ENCODE measurements at regions not wholly inside any gene's neighbourhood (a gene's known extent, or its start where the extent isn't known, plus 50 kb on each side); places are given as distances from the start of the nearest gene placed in this dataset.

DNA sequence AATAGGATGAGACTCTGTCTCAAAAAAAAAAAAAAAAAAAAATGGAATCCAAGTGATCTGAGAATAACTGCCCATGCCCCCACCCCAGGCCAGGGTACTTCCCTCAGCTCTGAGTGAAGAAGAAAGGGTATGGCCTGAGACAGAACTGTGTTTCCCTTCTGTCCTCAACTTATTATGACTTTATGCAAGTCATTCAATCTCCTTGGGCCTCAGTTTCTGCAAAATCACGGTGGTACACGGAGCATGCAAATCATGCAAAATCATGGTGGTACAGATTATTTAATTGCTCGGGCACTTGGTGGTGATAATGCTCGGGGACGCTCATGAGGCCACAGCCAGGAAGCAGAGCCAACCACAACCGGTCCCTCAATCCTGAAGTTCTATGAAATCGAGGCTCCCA lies 56.5 kb upstream of the TBX3 start:
- Histone ChIP-seq H3K4me1 (ENCODE audit: control insufficient read depth in 1 of 2, insufficient read depth in 2 of 2, low read length in 2 of 2) (peaks cover 0 to 5% of the 10 kb centered on the region in 2 experiments; a peak in 2 of 4 replicates), H3K4me3 (replicated peaks in 1 of 2; ENCODE audit: low read depth in 1 of 2, low read length in 2 of 2) (no peak overlapping the region), H3K36me3 (ENCODE audit: control insufficient read depth in 1 of 2, insufficient read depth in 2 of 2, low read length in 2 of 2) (no peaks in the 10 kb centered on the region), H3K9me3 (ENCODE audit: control insufficient read depth in 1 of 2, insufficient read depth in 1 of 2, low read depth in 1 of 2, low read length in 2 of 2) (no peaks in the 10 kb centered on the region), H3K9ac (ENCODE audit: low read length) (no peak overlapping the region), H4K20me1 (ENCODE audit: insufficient read depth) (no peaks in the 10 kb centered on the region), H3K79me2 (ENCODE audit: insufficient read depth, low read length) (no peaks in the 10 kb centered on the region), H2AFZ (ENCODE audit: low read depth, low read length, poor library complexity, severe bottlenecking) (no peak overlapping the region), H3K4me2 (ENCODE audit: low read length) (no peak overlapping the region), H3K27ac (ENCODE audit: low read depth, low read length) (no peak overlapping the region), H3K9me2 (ENCODE audit: insufficient read depth) (no peaks in the 10 kb centered on the region), H3K27me3 (ENCODE audit: insufficient read depth, low read length) (no peaks in the 10 kb centered on the region)
- BruUV-seq (replicated peaks), result no TSS peak
- intact Hi-C loops (cut with micrococcal nuclease), result no loop called here
- ChIA-PET RAD21 (ENCODE audit: low non-redundant PET in 1 of 2, low total read pairs in 2 of 2, uncharacterized antibody in 2 of 2, unreplicated experiment in 2 of 2) (no interaction called here), POLR2A (no interaction called here), CTCF (no interaction called here)
- TF ChIP-seq SRF (IDR thresholded peaks at IDR 0.05; ENCODE audit: low read depth) (no peak), YY1 (IDR thresholded peaks at IDR 0.05; ENCODE audit: extremely low read depth, insufficient replicate concordance, low read depth, low read length) (no peak), POLR2A (IDR thresholded peaks at IDR 0.05; ENCODE audit: borderline replicate concordance, extremely low read depth, insufficient read depth, insufficient read length) (no peak), ZNF274 (IDR thresholded peaks at IDR 0.05; ENCODE audit: low read depth, low read length) (no peak), CEBPB (IDR thresholded peaks at IDR 0.05; ENCODE audit: low read depth) (no peak), EZH2 (IDR thresholded peaks at IDR 0.05) (no peak), SP1 (IDR thresholded peaks at IDR 0.05; ENCODE audit: low read depth) (no peak), ZFX (IDR thresholded peaks at IDR 0.05) (no peak), EZH2phosphoT487 (IDR thresholded peaks at IDR 0.05; ENCODE audit: borderline replicate concordance) (no peak), FOSL1 (IDR thresholded peaks at IDR 0.05; ENCODE audit: low read depth) (no peak), TCF7L2 (IDR thresholded peaks at IDR 0.05; ENCODE audit: borderline replicate concordance, extremely low read depth, insufficient read depth, insufficient read length) (no peak), JUND (IDR thresholded peaks at IDR 0.05) (no peak)
- TF ChIP-seq, protein P1, sequence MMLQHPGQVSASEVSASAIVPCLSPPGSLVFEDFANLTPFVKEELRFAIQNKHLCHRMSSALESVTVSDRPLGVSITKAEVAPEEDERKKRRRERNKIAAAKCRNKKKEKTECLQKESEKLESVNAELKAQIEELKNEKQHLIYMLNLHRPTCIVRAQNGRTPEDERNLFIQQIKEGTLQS (IDR thresholded peaks at IDR 0.05), result no peak
- TF ChIP-seq, protein P2, sequence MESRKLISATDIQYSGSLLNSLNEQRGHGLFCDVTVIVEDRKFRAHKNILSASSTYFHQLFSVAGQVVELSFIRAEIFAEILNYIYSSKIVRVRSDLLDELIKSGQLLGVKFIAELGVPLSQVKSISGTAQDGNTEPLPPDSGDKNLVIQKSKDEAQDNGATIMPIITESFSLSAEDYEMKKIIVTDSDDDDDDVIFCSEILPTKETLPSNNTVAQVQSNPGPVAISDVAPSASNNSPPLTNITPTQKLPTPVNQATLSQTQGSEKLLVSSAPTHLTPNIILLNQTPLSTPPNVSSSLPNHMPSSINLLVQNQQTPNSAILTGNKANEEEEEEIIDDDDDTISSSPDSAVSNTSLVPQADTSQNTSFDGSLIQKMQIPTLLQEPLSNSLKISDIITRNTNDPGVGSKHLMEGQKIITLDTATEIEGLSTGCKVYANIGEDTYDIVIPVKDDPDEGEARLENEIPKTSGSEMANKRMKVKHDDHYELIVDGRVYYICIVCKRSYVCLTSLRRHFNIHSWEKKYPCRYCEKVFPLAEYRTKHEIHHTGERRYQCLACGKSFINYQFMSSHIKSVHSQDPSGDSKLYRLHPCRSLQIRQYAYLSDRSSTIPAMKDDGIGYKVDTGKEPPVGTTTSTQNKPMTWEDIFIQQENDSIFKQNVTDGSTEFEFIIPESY (IDR thresholded peaks at IDR 0.05; ENCODE audit: extremely low read depth, insufficient replicate concordance, low read length), result no peak
- TF ChIP-seq, protein P3, sequence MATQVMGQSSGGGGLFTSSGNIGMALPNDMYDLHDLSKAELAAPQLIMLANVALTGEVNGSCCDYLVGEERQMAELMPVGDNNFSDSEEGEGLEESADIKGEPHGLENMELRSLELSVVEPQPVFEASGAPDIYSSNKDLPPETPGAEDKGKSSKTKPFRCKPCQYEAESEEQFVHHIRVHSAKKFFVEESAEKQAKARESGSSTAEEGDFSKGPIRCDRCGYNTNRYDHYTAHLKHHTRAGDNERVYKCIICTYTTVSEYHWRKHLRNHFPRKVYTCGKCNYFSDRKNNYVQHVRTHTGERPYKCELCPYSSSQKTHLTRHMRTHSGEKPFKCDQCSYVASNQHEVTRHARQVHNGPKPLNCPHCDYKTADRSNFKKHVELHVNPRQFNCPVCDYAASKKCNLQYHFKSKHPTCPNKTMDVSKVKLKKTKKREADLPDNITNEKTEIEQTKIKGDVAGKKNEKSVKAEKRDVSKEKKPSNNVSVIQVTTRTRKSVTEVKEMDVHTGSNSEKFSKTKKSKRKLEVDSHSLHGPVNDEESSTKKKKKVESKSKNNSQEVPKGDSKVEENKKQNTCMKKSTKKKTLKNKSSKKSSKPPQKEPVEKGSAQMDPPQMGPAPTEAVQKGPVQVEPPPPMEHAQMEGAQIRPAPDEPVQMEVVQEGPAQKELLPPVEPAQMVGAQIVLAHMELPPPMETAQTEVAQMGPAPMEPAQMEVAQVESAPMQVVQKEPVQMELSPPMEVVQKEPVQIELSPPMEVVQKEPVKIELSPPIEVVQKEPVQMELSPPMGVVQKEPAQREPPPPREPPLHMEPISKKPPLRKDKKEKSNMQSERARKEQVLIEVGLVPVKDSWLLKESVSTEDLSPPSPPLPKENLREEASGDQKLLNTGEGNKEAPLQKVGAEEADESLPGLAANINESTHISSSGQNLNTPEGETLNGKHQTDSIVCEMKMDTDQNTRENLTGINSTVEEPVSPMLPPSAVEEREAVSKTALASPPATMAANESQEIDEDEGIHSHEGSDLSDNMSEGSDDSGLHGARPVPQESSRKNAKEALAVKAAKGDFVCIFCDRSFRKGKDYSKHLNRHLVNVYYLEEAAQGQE (IDR thresholded peaks at IDR 0.05; ENCODE audit: low read depth), result no peak
- TF ChIP-seq, protein P4, sequence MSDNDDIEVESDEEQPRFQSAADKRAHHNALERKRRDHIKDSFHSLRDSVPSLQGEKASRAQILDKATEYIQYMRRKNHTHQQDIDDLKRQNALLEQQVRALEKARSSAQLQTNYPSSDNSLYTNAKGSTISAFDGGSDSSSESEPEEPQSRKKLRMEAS (IDR thresholded peaks at IDR 0.05), result no peak
- no peak for ATAC-seq
- DNase-seq (ENCODE audit: low read depth, low spot score), result no peak

All from HCT116 (cell line).